ENCODE measurements at regions not wholly inside any gene's neighbourhood (a gene's known extent, or its start where the extent isn't known, plus 50 kb on each side); places are given as distances from the start of the nearest gene placed in this dataset.

GRCh38 chr13:43996221-43996620 lies 116.5 kb downstream of the LACC1 start:
- no peak for TF ChIP-seq CTCF (IDR thresholded peaks at IDR 0.05)
- no peak for TF ChIP-seq EP300 (IDR thresholded peaks at IDR 0.05)
- no peak for TF ChIP-seq POLR2A (IDR thresholded peaks at IDR 0.05)

All from sigmoid colon (tissue), 4 donors.